Tibial nerve (tissue), 4 donors: ENCODE measurements at regions not wholly inside any gene's neighbourhood (a gene's known extent, or its start where the extent isn't known, plus 50 kb on each side); places are given as distances from the start of the nearest gene placed in this dataset.

Source experiments
- DNase-seq, 2 donors: peaks; one replicate each; pipeline ENCODE4 v3.0.0-alpha.2; 2019; ENCODE audit warnings: low spot score in 2 of 2
- H3K27ac ChIP-seq, 4 donors: fragments of 200-600 bp; sonication (generic) in 3 of 4; one replicate each; pipeline ENCODE4 v1.5.1; 2017 to 2019; ENCODE audit warnings: mild to moderate bottlenecking in 1 of 4
- H3K27me3 ChIP-seq, 2 donors: fragments of 200-600 bp; sonication (generic) in 1 of 2; one replicate each; pipeline versions ENCODE4 v1.5.1 to v1.6.0; 2017 to 2019
- H3K36me3 ChIP-seq, 3 donors: fragments of 200-600 bp; sonication (generic); one replicate each; pipeline ENCODE4 v1.5.1; 2018 to 2019
- H3K4me1 ChIP-seq, 4 donors: fragments of 200-600 bp; sonication (generic) in 3 of 4; one replicate each; pipeline ENCODE4 v1.5.1; 2017 to 2019
- H3K4me3 ChIP-seq, 4 donors: fragments of 200-600 bp; sonication (generic) in 3 of 4; one replicate each; pipeline ENCODE4 v1.5.1; 2017 to 2019; ENCODE audit warnings: mild to moderate bottlenecking in 1 of 4, moderate library complexity in 1 of 4
- H3K9me3 ChIP-seq, 4 donors: fragments of 200-600 bp; sonication (generic) in 3 of 4; one replicate each; pipeline ENCODE4 v1.5.1; 2017 to 2019
- CTCF ChIP-seq, 5 experiments: fragments of 200-600 bp in 3 of 5; fragments of 450-650 bp in 2 of 5; sonication (generic) in 3 of 5; IDR thresholded peaks; one replicate each; pipeline ENCODE4 v1.5.1; 2016 to 2019; ENCODE audit warnings: antibody characterized with exemption in 5 of 5, mild to moderate bottlenecking in 3 of 5, moderate library complexity in 2 of 5
- EP300 ChIP-seq, 2 donors: sonication (generic); formaldehyde crosslinking; IDR thresholded peaks; one replicate each; pipeline ENCODE4 v1.6.1; 2017; ENCODE audit warnings: antibody characterized with exemption in 2 of 2, mild to moderate bottlenecking in 1 of 2
- POLR2A ChIP-seq, 2 donors: fragments of 450-650 bp; IDR thresholded peaks; one replicate each; pipeline ENCODE4 v1.6.1; 2017; ENCODE audit warnings: antibody characterized with exemption in 2 of 2, mild to moderate bottlenecking in 2 of 2, moderate library complexity in 2 of 2
- WGBS, 2 donors: methylation state at CpG; one replicate each; pipeline ENCODE4 v1.1.5; 2018; 5-methylcytosine and 5-hydroxymethylcytosine counted together

- Histone ChIP-seq H3K4me1 (peaks cover 0 to 3% (median 0%) of the 10 kb centered on the region in 4 donors), H3K36me3 (no peaks in the 10 kb centered on the region), H3K9me3 (no peaks in the 10 kb centered on the region), H3K27ac (no peak overlapping the region), H3K4me3 (no peak overlapping the region), H3K27me3 (peaks cover 0 to 12% of the 10 kb centered on the region in 2 donors)
- 74 to 85% methylated on average over 1 of the region's 1 CpG for WGBS, 2 donors
- no peak for DNase-seq
- TF ChIP-seq EP300 (IDR thresholded peaks at IDR 0.05), result no peak
- no peak for TF ChIP-seq CTCF (IDR thresholded peaks at IDR 0.05)
- TF ChIP-seq POLR2A (IDR thresholded peaks at IDR 0.05), result no peak
Observed at GRCh38 chr10:129040377-129040776, 426.7 kb upstream of the MGMT start.

- Histone ChIP-seq H3K27me3 (peaks cover 0 to 9% of the 10 kb centered on the region in 2 donors), H3K36me3 (no peaks in the 10 kb centered on the region), H3K27ac (no peak overlapping the region), H3K9me3 (no peaks in the 10 kb centered on the region), H3K4me3 (no peak overlapping the region), H3K4me1 (peaks cover 0 to 11% (median 0%) of the 10 kb centered on the region in 4 donors)
- WGBS, 2 donors, result 92 to 94% methylated on average over 9 of the region's 9 CpGs
- TF ChIP-seq POLR2A (IDR thresholded peaks at IDR 0.05) (no peak), EP300 (IDR thresholded peaks at IDR 0.05) (no peak), CTCF (IDR thresholded peaks at IDR 0.05) (no peak)
- no peak for DNase-seq
Observed at GRCh38 chr10:129041916-129042315, 425.1 kb upstream of the MGMT start.

- Histone ChIP-seq H3K27ac (no peak overlapping the region), H3K9me3 (no peaks in the 10 kb centered on the region), H3K4me1 (peaks cover 0 to 13% (median 0%) of the 10 kb centered on the region in 4 donors), H3K36me3 (no peaks in the 10 kb centered on the region), H3K27me3 (peaks cover 0 to 9% of the 10 kb centered on the region in 2 donors), H3K4me3 (no peak overlapping the region)
- DNase-seq, result no peak
- 40 to 45% methylated on average over 21 of the region's 21 CpGs for WGBS, 2 donors
- TF ChIP-seq POLR2A (IDR thresholded peaks at IDR 0.05) (no peak), CTCF (IDR thresholded peaks at IDR 0.05) (no peak), EP300 (IDR thresholded peaks at IDR 0.05) (no peak)
Observed at GRCh38 chr10:129042776-129043595, 424.1 kb upstream of the MGMT start.

GRCh38 chr10:129043691-129044090, 423.4 kb upstream of the MGMT start:
- WGBS, 2 donors, result 76 to 78% methylated on average over 3 of the region's 3 CpGs
- H3K36me3 ChIP-seq, result no peaks in the 10 kb centered on the region
- H3K4me1 ChIP-seq, result peaks cover 0 to 13% (median 0%) of the 10 kb centered on the region in 4 donors
- no peaks in the 10 kb centered on the region for H3K9me3 ChIP-seq
- no peak overlapping the region for H3K27ac ChIP-seq
- DNase-seq, result no peak
- TF ChIP-seq POLR2A (IDR thresholded peaks at IDR 0.05) (no peak), EP300 (IDR thresholded peaks at IDR 0.05) (no peak), CTCF (IDR thresholded peaks at IDR 0.05) (no peak)
- peaks cover 0 to 9% of the 10 kb centered on the region in 2 donors for H3K27me3 ChIP-seq
- no peak overlapping the region for H3K4me3 ChIP-seq

DNA sequence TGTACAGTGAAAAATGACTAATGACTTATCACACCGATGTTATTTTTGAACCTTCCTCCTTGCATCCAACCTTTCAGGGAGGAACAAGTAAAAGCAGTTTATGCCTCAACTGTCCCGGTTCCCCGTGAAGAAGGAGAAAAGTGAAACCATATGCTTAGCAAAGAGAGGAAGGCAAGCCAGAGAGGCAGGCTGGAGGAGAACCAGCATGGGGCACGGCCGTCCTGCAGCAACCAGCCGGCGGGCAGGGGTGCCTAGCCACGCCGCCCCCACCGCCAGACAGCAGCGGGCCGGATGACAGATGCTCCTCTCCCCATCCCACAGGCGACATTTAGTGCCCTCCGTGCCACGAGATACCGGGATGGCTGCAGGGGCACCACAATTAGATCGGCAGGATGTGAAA, 421.4 kb upstream of the MGMT start:
- Histone ChIP-seq H3K36me3 (no peaks in the 10 kb centered on the region), H3K4me1 (peaks cover 0 to 13% (median 0%) of the 10 kb centered on the region in 4 donors), H3K4me3 (peak overlapping the region in 2 of 4 donors; percentile 11 to 42), H3K27me3 (peaks cover 0 to 9% of the 10 kb centered on the region in 2 donors), H3K9me3 (no peaks in the 10 kb centered on the region), H3K27ac (peak overlapping the region in 1 of 4 donors; percentile 39)
- no peak for TF ChIP-seq POLR2A (IDR thresholded peaks at IDR 0.05)
- TF ChIP-seq EP300 (IDR thresholded peaks at IDR 0.05), result no peak
- TF ChIP-seq CTCF (IDR thresholded peaks at IDR 0.05), result no peak
- DNase-seq, result no peak
- WGBS, 2 donors, result 52 to 53% methylated on average over 17 of the region's 17 CpGs
